COLO829 (cell line): ENCODE measurements at regions not wholly inside any gene's neighbourhood (a gene's known extent, or its start where the extent isn't known, plus 50 kb on each side); places are given as distances from the start of the nearest gene placed in this dataset.
A peak's percentile ranks its signal among the peaks of the same experiment; 100 is the strongest.

ENCODE experiments used
- DNase-seq: peaks from one replicate; pipeline ENCODE4 v3.0.0; 2012; ENCODE audit warnings: low spot score

- DNase-seq, result no peak
These were observed 99.2 kb upstream of the FGF3 start for GRCh38 chr11:69918231-69918937.

DNA sequence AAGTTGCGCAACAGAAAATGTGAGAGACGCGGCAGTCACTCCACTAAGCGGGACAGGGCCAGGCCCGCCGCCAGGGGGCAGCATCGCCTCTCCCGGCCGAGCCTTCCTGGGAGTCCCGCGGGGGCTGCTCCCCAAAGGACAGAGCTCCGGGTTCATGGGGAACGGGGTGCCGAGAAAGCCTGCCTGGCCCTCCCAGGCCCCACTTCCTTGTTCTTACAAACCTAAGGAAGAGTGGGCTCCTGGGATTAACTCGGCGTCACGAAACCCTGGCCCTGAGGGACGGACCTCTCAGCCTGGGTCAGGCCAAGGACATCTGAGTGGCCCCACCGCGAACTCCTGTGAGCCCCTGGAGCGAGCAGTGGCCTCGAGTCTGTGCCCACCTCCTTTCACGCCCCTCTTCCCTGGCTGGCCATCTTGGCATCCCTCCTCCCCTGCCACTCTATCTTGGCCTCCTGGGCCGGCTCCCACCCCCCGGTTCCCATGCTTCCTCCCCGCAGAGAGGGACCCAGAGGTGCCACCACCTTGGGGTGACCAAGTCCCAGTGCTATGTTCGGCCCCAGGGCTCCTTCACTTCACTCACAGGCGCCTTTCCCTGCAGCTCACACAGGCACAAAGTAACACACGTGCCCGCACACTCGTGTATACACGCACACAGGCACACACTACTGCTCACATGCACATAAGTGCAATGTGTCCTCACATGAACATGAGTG lies 99.9 kb upstream of the FGF3 start:
- peak; percentile 34 for DNase-seq

GRCh38 chr11:69919659-69920344 lies 100.6 kb upstream of the FGF3 start:
- no peak for DNase-seq

- no peak for DNase-seq
These were observed 101.3 kb upstream of the FGF3 start for GRCh38 chr11:69920345-69921127.

GRCh38 chr11:69921128-69922014 lies 102.2 kb upstream of the FGF3 start:
- no peak for DNase-seq

DNA sequence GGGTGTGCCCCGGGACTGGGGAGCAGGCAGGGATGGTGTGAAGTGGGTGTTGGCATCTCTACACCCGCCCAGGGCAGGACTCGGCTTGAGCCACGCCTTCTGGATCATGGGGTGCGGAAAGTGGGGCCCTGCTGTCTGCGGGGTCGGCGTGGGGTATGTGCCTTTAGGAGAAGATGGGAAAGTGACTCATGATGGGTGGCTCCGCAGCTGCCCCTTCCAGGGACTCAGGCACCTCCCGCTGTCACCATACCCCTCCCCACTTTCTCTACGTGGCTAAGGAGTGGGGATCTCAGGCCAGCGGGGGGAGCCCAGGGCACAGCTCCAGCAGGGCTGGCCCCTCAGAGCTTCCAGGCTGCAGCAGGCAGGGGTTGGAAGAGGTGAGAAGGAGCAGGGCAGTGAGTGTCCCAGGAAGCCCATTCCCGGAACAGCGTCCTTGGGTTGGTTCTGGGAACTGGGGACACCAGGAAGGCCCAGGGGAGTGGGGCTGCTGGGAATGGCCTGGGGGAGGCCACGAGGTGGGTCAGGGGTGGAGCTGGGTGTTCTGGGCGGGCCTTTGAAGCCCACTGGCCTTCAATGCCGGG lies 102.9 kb upstream of the FGF3 start:
- no peak for DNase-seq

DNA sequence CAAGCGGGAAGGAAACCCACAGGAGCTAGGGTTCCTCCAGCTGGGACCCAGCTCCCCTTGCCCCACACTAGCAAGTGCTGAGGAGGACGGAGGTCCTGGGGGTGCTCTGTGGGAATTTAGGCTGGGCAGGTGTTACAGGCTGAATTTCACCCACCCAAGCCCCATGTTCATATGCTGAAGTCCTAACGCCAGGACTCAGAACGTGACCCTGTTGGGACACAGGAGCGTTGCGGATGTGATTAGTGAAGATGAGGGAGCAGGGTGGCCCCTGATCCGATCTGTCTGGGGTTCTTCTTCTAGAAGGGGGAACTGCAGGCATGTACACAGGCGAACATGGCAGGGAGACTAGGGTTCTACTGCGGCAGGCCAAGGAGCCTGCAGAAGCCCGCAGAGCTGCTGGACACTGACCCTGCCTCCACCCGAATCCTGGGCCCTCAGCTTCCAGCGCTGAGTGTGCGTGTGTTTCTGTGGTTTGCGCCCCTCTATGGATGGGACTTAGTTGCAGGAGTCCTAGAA lies 103.4 kb upstream of the FGF3 start:
- DNase-seq, result no peak

DNA sequence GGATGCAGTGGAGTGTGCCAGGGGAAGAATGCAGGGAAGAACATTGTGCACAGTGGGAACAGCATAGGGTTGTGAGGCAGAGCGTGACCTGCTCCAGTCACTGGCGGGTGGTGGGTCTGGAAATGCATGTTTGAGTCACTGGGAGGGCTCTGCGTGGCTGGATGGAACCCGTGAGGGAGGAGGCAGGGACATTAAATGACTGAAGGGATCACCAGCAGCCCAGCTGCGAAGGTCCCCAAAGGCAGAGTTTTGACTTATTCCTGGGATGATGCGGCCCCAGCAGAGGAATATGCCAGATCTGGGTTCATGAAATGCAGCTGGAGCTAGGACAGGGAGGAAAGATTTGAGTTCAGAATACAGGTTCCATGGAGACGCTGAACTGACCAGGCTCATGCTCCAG lies 104.0 kb upstream of the FGF3 start:
- no peak for DNase-seq

GRCh38 chr11:69923641-69924307 lies 104.6 kb upstream of the FGF3 start:
- no peak for DNase-seq

DNA sequence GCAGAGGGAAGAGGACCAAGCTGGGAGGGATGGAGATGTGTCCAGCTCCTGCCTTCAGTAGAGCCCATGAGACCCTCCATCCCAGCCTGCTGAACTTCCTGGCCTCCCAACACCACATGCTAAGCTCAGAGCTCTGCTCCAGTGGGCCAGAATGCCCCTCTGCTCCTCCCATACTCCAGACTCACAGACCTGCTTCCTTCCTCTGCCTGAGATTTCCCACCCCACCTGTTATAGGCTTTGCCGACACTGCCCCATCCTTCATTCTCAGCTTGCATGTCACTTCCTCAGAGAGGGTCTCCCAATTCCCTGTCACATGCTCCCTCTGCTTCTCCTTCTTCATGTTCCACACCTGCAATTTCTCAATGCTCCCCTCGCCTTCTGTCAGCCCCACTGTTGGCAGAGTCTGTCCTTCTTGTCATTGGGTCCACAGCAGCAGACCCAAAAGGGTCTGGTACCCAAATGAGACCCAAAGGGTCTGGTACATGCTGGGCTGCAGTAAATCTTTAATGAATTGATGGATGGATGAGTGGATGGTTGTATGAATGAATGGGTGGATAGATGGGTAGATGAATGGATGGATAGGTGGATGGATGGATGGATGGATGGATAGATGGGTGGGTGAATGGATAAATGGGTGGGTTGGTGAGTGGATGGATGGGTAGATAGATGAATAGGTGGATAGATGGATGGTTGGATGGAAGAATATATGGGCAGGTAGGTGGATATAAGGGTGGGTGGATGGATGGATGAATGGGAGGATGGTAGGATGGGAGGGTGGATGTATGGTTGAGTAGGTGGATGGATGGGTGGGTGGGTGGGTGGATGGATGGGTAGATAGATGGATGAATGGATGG lies 105.3 kb upstream of the FGF3 start:
- DNase-seq, result no peak

DNA sequence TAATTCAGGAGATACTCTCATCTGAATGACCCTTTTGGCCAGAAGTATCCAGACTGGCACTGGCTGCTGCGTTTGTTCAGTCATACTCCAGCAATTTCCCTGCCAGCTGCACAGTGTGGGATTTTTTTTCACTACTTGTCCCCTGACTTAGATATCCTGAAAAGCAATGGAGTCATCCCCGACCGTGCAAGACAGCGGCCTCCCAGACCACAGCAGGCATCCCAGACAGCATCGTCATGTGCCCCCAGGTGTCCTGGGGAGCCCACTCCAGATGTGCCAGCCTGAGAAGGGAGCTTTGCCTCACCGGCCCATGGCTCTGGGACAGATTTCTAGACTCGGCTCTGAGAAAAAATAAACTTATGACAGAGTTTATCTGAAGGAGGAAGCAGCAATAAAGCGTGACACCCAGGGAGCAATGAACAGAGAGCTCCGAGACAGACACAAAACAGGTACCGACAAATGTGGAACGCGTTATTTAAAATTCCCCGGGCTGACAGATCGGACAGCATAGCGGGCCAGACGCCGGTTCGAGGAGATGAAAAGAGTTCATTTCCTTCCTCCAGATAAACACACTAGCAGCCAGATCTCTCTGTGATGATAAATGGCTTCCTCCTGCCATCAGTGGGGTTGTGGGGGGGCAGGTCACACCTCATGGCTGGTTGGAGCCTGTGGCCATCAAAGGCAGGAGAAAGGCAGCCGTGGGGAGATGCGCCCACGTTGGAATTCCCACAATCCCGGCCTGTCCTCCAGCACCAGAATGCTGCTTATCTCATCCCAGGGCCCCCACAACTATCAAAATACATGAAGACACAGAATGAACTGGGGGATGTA lies 106.4 kb upstream of the FGF3 start:
- no peak for DNase-seq

- no peak for DNase-seq
These were observed 107.3 kb upstream of the FGF3 start for GRCh38 chr11:69926376-69927050.

DNA sequence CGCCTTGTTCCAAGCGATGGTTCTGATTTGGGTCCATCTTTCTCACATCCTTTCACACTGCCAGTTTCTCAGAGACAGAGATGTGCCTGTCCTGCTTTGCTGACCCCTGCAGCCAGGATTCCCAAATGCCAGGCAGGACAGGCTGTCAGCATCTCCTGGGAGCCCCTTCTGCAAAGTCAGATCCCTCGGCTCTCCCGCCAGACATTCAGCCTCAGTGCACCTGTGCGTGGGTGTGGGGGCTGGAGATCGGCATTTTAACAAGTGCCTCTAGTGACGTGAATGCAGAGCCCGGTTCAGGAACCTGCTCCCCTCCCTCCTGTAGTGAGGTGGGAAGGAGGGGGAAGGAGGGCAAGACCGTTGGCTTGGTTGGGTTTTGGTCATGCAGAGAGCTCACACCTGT lies 108.9 kb upstream of the FGF3 start:
- no peak for DNase-seq

- no peak for DNase-seq
These were observed 109.8 kb upstream of the FGF3 start for GRCh38 chr11:69928975-69929374.

GRCh38 chr11:69930081-69931059 lies 111.2 kb upstream of the FGF3 start:
- DNase-seq, result no peak

DNA sequence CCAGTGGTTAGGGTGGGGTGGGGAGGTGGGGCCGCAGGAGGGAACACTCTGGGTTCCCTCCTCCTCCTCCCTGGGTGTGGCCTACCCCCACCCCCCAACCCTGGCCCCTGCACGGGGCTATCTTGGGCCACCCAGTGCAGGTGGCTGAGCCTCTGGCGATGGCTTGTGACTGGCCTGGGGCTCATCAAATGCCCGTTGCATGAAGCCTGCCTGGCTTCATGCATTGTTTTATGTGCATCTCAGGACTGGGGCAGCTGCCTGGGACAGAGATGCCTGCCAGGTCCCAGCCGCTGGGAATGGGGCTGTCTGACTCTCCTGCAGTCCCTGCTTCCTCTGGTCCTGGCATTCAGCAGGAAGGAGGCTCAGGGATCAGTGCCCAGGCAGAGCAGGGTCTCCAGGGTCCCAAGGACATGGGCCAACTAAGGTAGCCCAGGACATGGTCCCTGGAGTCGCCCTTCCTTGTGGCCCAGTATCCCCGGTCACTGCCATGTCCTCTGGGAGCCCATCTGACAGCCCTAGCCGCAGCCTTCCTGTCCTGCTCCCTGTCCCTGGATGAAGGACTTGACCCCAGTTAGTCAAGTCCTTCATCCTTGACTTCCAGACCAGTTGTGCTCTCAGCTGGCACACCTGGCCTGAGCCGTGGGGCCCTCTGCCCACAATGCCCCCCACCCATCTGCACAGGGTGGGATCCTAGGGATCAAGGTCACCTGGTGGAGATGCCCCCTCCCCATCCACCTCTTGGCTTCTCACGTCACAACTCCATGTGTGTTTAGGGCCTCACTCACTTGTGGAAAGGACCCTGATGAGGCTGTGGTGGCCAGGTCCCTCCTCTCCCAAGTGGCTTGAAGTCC lies 112.1 kb upstream of the FGF3 start:
- DNase-seq, result no peak
